GM19455 (cell line): ENCODE measurements at regions not wholly inside any gene's neighbourhood (a gene's known extent, or its start where the extent isn't known, plus 50 kb on each side); places are given as distances from the start of the nearest gene placed in this dataset.

ENCODE experiments used
- ATAC-seq: cut with Tn5 transposase; IDR thresholded peaks from one replicate; pipeline ENCODE4 v1.9.1; 2021; ENCODE audit not compliant: unreplicated experiment

- ATAC-seq: no peak
Measured at GRCh38 chr22:48653929-48654328, 1173.7 kb downstream of the BRD1 start.

- no peak for ATAC-seq
Measured at GRCh38 chr22:48653306-48653705, 1174.4 kb downstream of the BRD1 start.

GRCh38 chr22:48652796-48653195 is 1174.9 kb downstream of the BRD1 start:
- no peak for ATAC-seq

GRCh38 chr22:48651981-48652538 is 1175.6 kb downstream of the BRD1 start:
- no peak for ATAC-seq

GRCh38 chr22:48651036-48651890 is 1176.4 kb downstream of the BRD1 start:
- no peak for ATAC-seq

GRCh38 chr22:48650323-48651035 is 1177.2 kb downstream of the BRD1 start:
- no peak for ATAC-seq

GRCh38 chr22:48649466-48649865 is 1178.2 kb downstream of the BRD1 start:
- no peak for ATAC-seq

GRCh38 chr22:48649031-48649430 is 1178.6 kb downstream of the BRD1 start:
- no peak for ATAC-seq

GRCh38 chr22:48647606-48648515 is 1179.8 kb downstream of the BRD1 start:
- no peak for ATAC-seq

- no peak for ATAC-seq
Measured at GRCh38 chr22:48647051-48647450, 1180.6 kb downstream of the BRD1 start.

GRCh38 chr22:48646216-48646925 is 1181.3 kb downstream of the BRD1 start:
- ATAC-seq: no peak

GRCh38 chr22:48645766-48646165 is 1181.9 kb downstream of the BRD1 start:
- no peak for ATAC-seq

- ATAC-seq: no peak
Measured at GRCh38 chr22:48644997-48645396, 1182.7 kb downstream of the BRD1 start.

- ATAC-seq: no peak
Measured at GRCh38 chr22:48644108-48644507, 1183.6 kb downstream of the BRD1 start.

GRCh38 chr22:48643066-48643731 is 1184.5 kb downstream of the BRD1 start:
- ATAC-seq: no peak

- ATAC-seq: no peak
Measured at GRCh38 chr22:48642550-48642949, 1185.1 kb downstream of the BRD1 start.

GRCh38 chr22:48641906-48642475 is 1185.7 kb downstream of the BRD1 start:
- ATAC-seq: no peak

- ATAC-seq: no peak
Measured at GRCh38 chr22:48640890-48641841, 1186.5 kb downstream of the BRD1 start.
